Stimulated activated effector memory CD8-positive, alpha-beta T cell treated with anti-CD3 and anti-CD28 coated beads, Interleukin-12 subunit alpha, Interleukin-12 subunit beta, amount 100 ng/mL, for 72 hours (primary cell): ENCODE measurements at regions not wholly inside any gene's neighbourhood (a gene's known extent, or its start where the extent isn't known, plus 50 kb on each side); places are given as distances from the start of the nearest gene placed in this dataset.

Experiments
- ATAC-seq: fragments of 150-1000 bp; cut with Tn5 transposase; 2 replicates; pipeline ENCODE4 v1.10.0; 2021
- DNase-seq, 2 donors: peaks; one replicate each; pipeline ENCODE4 v3.0.0; 2021 to 2022; ENCODE audit warnings: low spot score in 2 of 2
- H3K27ac Mint-ChIP-seq: one replicate; pipeline ENCODE4 v1.8.0; 2022; ENCODE audit warnings: mild to moderate bottlenecking, mixed read lengths
- H3K36me3 Mint-ChIP-seq: one replicate; pipeline ENCODE4 v1.8.0; 2022; ENCODE audit warnings: mild to moderate bottlenecking, mixed read lengths
- H3K4me1 Mint-ChIP-seq: one replicate; pipeline ENCODE4 v1.8.0; 2022; ENCODE audit warnings: mixed read lengths
- H3K4me3 Mint-ChIP-seq: one replicate; pipeline ENCODE4 v1.8.0; 2022; ENCODE audit warnings: mild to moderate bottlenecking, mixed read lengths
- H3K9me3 Mint-ChIP-seq: one replicate; pipeline ENCODE4 v1.8.0; 2022; ENCODE audit warnings: mixed read lengths

DNA sequence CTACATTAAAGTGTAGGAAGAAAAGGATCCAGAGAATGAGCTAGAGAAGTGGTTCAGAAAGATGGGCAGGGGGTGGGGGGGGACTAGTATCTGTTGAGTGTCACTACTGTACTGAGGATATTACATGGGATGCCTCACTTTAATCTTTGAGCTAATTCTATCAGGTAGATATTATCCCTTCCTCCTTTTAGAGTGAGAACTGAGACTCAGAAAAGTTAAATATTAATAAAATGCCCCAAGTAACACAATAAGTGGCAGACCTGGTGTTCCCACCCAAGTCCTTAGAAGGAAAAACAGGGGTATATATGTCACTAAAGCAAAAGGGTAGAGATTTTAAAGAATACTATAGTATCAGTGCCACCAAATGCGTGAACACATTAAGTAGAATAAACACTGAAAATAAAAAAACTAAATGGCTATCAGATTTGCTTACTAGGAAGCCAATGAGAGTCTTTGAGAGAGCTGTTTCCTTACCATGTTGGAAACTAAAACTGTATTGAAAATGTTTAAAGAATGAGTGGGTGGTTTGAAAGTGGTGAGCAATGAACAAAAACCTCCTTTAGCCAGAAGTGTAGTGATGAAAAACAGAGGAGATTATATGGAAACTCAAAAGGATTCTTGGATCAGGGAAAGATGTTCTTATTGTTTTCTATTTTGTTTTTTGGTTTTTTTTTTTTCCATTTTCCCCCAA, 230.8 kb downstream of the BARHL2 start:
- H3K36me3 Mint-ChIP-seq, result no peaks in the 10 kb centered on the region
- H3K9me3 Mint-ChIP-seq, result no peaks in the 10 kb centered on the region
- ATAC-seq, result no peak

DNA sequence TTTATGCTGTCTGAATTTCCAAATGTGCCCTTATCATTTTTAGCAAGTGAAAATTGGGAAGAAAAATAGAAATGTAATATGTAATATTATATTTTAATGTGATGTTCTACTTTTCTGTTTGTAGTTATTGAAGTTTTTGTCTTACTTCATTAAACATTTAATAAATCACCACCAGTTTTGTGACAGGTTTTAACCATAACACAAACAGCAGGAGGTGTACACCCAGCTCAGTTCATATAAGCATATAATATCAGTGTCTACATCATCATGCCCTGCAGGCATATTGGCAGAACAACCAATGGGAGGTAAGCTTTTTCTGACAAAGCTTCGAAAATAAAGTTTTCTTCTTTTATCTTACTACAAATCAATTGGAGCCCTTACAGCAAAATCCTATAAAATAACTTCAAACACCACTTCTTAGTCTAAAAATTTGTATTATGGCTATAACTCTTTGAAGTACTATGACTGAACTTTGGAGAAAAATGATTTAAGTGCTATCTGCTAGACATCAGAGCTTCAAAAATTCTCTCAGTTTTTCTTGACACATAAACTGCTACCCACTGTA, 236.7 kb downstream of the BARHL2 start:
- Mint-ChIP-seq H3K9me3 (no peaks in the 10 kb centered on the region), H3K36me3 (no peaks in the 10 kb centered on the region), H3K4me3 (no peak overlapping the region), H3K27ac (no peak overlapping the region), H3K4me1 (no peaks in the 10 kb centered on the region)
- DNase-seq (no peak), ATAC-seq (no peak)

More for the DNA sequence above, 230.8 kb downstream of the BARHL2 start:
- Mint-ChIP-seq H3K4me3 (no peak overlapping the region), H3K27ac (no peak overlapping the region), H3K4me1 (no peaks in the 10 kb centered on the region)
- no peak for DNase-seq

DNA sequence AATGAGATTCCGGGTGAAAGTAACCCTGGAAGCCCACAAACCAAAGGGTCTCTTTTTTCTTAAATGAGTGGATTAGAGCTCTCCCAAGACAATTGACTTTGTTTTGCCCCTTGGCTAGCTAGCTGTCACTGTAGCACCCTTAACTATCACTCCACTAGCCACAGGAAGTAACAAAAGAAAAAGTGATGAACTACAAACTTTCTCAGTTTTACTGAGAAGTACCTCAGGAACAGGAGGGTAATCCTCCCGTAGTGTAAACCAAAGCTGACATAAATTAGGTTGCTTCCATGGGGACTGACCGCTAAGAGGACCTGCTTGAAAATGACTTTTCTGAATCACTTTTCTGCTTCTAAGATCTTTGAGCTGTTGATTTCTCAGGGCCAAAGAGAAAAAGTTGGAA, 240.1 kb downstream of the BARHL2 start:
- H3K4me1 Mint-ChIP-seq, result no peaks in the 10 kb centered on the region
- H3K27ac Mint-ChIP-seq, result no peak overlapping the region
- H3K4me3 Mint-ChIP-seq, result no peak overlapping the region
- no peaks in the 10 kb centered on the region for H3K36me3 Mint-ChIP-seq
- ATAC-seq, result no peak
- DNase-seq, result no peak
- no peaks in the 10 kb centered on the region for H3K9me3 Mint-ChIP-seq

DNA sequence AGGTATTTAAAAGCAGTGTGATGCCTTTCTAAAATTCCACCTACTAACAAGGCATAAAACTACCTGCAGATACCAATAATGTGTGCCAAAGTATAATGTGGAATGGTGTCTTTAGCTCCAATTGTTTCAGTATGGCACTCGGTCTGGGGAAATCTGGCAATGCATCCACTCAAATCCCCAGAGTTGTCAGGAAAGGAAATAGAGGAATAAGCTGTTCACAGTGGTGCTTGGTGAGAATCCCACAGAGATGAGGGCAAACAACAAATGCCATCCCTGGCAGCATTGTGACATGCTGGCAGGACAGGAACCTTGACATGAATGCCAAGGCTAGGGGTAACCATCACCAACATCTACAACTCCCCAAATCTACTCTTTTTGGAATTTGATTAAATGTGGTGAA, 240.7 kb downstream of the BARHL2 start:
- no peak overlapping the region for H3K4me3 Mint-ChIP-seq
- DNase-seq, result no peak
- H3K27ac Mint-ChIP-seq, result no peak overlapping the region
- H3K4me1 Mint-ChIP-seq, result no peaks in the 10 kb centered on the region
- H3K9me3 Mint-ChIP-seq, result no peaks in the 10 kb centered on the region
- no peak for ATAC-seq
- no peaks in the 10 kb centered on the region for H3K36me3 Mint-ChIP-seq

DNA sequence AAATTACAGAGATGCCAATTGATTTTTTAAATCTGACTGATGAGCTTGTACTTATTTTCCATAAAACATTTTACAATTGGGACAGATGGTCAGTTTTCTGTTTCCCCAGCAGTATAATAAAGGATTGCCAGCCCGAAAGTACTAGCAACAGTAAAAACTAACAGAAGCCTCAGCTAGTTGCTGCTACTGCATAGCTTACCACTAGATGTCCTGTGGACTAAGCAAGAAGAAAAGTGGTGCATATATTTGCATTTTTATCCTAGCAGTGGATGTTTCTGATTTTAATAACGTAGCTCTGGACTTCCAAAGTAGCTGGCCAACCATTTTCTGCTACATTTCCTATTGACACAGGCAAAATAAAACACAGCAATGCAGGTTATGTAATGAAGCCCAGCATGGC, 241.5 kb downstream of the BARHL2 start:
- Mint-ChIP-seq H3K9me3 (no peaks in the 10 kb centered on the region), H3K4me1 (no peaks in the 10 kb centered on the region), H3K27ac (no peak overlapping the region), H3K36me3 (no peaks in the 10 kb centered on the region), H3K4me3 (no peak overlapping the region)
- DNase-seq, result no peak
- ATAC-seq, result no peak

DNA sequence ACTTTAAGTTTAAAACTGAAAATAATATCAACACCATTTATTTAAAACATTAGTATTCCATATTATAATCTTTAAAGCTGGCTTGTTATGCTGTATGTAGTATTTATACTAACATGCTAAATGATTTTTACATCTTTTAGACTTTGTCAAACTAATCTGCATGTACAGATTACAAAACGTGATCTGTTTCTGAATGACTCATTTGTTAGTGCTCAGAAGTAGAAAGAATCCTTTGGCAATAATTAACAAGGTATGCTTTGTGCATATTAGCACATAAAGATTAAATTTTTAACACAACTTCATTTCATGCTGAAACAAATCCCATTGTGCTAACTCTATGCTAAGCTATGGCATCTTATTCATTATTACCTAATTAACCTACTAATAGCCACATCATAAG, 242.4 kb downstream of the BARHL2 start:
- no peaks in the 10 kb centered on the region for H3K4me1 Mint-ChIP-seq
- ATAC-seq (no peak), DNase-seq (no peak)
- no peak overlapping the region for H3K27ac Mint-ChIP-seq
- no peaks in the 10 kb centered on the region for H3K9me3 Mint-ChIP-seq
- H3K36me3 Mint-ChIP-seq, result no peaks in the 10 kb centered on the region
- H3K4me3 Mint-ChIP-seq, result no peak overlapping the region

DNA sequence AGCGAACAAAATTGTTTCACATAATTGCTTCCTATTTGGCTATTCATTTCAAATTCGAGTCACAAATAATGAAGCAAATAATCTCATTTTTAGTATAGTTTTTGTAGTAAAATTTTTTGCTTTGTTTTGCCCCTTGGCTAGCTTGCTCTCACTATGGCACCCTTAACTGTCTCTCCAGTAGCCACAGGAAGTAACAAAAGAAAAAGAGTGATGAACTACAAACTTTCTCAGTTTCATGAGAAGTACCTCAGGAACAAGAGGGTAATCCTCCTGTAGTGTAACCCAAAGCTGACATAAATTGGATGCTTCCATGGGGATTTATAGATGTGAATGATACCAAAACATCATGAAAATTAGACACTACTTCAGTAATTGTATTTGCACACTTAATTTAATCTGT, 242.9 kb downstream of the BARHL2 start:
- ATAC-seq, result no peak

DNA sequence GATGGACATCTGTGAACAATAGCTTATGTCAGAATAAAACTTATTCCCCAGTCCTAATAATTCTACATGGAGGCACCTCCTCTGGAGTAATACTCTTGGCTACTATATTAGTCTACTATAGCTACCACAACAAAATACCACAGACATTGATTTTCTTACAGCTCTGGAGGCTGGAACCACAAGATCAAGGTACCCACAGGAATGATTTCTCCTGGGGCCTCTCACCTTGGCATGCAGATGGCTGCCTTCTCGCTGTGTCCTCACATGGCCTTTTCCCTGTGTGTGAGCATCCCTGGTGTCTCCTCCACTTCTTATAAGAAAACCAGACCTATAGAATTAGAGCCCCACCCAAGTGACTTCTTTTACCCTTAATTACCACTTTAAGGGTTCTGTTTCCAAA, 244.3 kb downstream of the BARHL2 start:
- Mint-ChIP-seq H3K36me3 (no peaks in the 10 kb centered on the region), H3K27ac (no peak overlapping the region), H3K4me1 (no peaks in the 10 kb centered on the region), H3K4me3 (no peak overlapping the region), H3K9me3 (no peaks in the 10 kb centered on the region)
- no peak for ATAC-seq
- DNase-seq, result no peak

More for the DNA sequence above, 242.9 kb downstream of the BARHL2 start:
- Mint-ChIP-seq H3K27ac (no peak overlapping the region), H3K9me3 (no peaks in the 10 kb centered on the region), H3K36me3 (no peaks in the 10 kb centered on the region), H3K4me3 (no peak overlapping the region), H3K4me1 (no peaks in the 10 kb centered on the region)
- no peak for DNase-seq

DNA sequence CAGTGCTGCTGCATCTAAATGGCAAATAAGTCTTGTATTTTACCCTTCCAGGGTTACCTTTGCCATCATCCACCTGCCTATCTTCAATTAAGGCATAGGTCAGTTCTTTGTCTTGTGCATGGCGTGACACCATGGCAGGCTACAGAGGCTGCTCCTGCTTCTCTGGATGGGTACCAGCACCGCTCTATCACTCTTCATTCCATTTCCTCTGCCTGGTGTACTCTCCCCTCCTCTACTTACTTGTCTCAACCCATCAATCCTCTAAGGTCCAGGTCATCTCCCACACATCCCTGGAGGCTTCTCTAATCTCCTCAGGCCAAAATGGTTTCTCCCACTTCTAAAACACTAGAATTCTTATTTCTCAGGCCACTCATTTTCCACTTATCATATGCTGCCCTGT, 257.5 kb downstream of the BARHL2 start:
- DNase-seq (no peak), ATAC-seq (no peak)
- H3K36me3 Mint-ChIP-seq, result no peaks in the 10 kb centered on the region
- H3K4me1 Mint-ChIP-seq, result no peaks in the 10 kb centered on the region
- H3K9me3 Mint-ChIP-seq, result no peaks in the 10 kb centered on the region
- H3K4me3 Mint-ChIP-seq, result no peak overlapping the region
- no peak overlapping the region for H3K27ac Mint-ChIP-seq

DNA sequence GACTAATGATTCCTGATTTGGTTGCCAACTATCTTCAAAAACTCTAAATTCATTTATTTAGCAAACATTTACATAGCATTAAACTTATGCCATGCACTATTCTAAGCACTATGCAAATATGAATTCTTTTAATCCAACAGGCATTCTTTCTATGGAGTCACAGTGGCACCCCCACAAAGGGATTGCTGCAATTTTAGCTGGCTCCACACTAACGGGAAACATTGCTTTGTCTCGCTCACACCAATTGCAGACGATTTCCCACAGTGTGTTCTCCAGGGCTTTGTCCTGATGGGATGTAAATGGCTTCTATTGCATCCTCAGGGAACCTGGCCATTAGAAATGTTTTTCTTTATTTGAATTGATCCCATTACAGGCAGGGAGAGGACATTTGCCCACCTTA, 259.1 kb downstream of the BARHL2 start:
- ATAC-seq (no peak), DNase-seq (no peak)
- Mint-ChIP-seq H3K4me3 (no peak overlapping the region), H3K9me3 (no peaks in the 10 kb centered on the region), H3K27ac (no peak overlapping the region), H3K36me3 (no peaks in the 10 kb centered on the region), H3K4me1 (no peaks in the 10 kb centered on the region)

DNA sequence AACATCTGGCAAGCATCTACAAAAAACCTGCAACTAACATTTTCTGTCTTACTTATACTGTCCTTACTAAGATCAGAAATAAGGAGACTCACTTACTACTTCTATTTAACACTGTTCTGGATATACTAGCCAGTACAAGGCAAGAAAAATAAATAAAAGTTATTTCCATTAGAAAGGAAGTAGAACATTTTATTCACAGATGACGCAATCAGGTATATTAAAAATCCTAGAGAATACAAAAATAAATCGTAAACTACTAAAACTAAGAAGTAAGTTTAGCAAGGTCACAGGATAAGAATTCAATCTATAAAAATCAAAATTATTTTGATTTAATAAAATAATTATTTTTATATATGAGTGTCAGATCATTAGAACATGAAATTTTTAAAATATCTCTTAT, 264.6 kb downstream of the BARHL2 start:
- ATAC-seq, result no peak
- Mint-ChIP-seq H3K4me3 (no peak overlapping the region), H3K27ac (no peak overlapping the region), H3K4me1 (no peaks in the 10 kb centered on the region), H3K36me3 (no peaks in the 10 kb centered on the region), H3K9me3 (peaks cover 7% of the 10 kb centered on the region)
- no peak for DNase-seq

DNA sequence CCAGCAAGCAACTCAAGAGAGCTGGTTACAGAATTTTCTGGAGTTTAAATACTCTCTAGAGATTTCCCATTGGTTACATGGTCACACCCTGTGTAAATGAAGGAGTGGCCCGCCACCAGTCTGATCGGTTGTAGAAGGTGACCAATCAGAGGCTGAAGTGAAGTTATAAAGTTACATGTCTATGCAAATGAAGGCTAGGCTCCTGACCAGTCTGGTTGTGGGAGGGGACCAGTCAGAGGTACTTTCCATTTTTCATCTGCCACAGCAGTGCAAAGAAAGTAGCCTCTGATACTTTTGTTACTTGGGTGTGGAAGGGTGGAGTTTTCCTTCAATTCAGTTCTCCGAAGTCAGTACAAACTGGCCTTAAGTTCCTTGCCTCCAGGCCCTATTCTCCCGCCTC, 273.7 kb downstream of the BARHL2 start:
- ATAC-seq (no peak), DNase-seq (no peak)
- Mint-ChIP-seq H3K27ac (no peak overlapping the region), H3K36me3 (no peaks in the 10 kb centered on the region), H3K9me3 (peaks cover 2% of the 10 kb centered on the region), H3K4me1 (no peaks in the 10 kb centered on the region), H3K4me3 (no peak overlapping the region)

DNA sequence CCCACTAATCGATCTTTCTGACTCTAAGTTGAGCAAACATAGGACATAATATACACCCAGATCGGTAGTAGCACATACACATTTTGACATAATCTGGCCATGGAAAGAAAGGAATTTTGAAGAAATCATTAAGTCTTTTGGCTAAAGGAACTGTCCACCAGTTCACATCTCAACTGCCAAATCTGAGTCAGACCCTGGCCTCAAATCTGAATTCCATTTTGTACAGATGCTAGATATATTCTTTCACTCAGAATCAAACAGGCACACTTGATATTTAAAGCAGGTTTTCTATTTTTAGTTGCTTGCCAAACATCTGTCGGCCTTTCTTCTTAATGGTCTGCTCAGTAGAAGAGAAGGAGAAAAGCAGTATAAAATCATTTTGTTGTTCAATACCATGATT, 281.8 kb downstream of the BARHL2 start:
- Mint-ChIP-seq H3K36me3 (no peaks in the 10 kb centered on the region), H3K4me3 (no peak overlapping the region), H3K9me3 (no peaks in the 10 kb centered on the region), H3K27ac (no peak overlapping the region), H3K4me1 (no peaks in the 10 kb centered on the region)
- no peak for DNase-seq
- no peak for ATAC-seq

DNA sequence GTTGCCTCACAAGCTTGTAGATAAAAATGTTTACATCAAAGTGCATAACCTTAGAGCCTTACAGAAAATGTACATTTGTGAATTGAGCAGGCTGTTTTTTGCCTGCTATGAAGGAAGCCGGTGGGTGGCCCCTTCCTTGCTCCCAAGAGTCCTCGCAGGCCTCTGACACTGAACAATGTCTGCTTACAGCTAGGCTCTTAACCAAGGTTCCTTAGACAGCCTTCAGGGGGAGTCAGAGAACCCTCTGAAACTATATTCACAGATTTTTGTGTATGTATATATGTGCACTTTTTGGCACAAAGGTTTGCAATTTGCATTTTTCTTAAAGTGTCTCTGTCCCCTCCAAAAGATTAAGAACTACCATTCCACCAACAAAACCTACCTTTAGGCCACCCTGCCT, 282.6 kb downstream of the BARHL2 start:
- H3K27ac Mint-ChIP-seq, result no peak overlapping the region
- no peaks in the 10 kb centered on the region for H3K4me1 Mint-ChIP-seq
- ATAC-seq, result no peak
- H3K36me3 Mint-ChIP-seq, result no peaks in the 10 kb centered on the region
- H3K9me3 Mint-ChIP-seq, result peaks cover 2% of the 10 kb centered on the region
- DNase-seq, result no peak
- no peak overlapping the region for H3K4me3 Mint-ChIP-seq

DNA sequence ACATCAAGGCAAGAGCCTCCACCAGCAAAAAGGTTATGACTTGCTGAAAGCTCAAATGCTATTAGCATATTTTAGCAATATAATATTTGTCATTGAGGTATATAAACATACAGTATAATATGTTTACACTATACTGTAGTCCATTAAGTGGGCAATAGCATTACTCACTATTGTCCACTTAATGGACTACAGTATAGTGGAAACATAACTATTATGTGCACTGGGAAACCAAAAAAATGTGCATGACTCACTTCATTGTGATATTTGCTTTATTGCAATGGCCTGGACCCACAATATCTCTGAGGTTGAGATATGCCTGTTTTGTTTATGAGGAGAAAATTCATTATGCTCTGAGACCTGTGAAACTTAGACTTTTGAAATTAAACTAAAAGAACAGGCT, 300.0 kb downstream of the BARHL2 start:
- DNase-seq (no peak), ATAC-seq (no peak)
- no peak overlapping the region for H3K27ac Mint-ChIP-seq
- no peaks in the 10 kb centered on the region for H3K4me1 Mint-ChIP-seq
- no peak overlapping the region for H3K4me3 Mint-ChIP-seq
- no peaks in the 10 kb centered on the region for H3K36me3 Mint-ChIP-seq
- no peaks in the 10 kb centered on the region for H3K9me3 Mint-ChIP-seq

DNA sequence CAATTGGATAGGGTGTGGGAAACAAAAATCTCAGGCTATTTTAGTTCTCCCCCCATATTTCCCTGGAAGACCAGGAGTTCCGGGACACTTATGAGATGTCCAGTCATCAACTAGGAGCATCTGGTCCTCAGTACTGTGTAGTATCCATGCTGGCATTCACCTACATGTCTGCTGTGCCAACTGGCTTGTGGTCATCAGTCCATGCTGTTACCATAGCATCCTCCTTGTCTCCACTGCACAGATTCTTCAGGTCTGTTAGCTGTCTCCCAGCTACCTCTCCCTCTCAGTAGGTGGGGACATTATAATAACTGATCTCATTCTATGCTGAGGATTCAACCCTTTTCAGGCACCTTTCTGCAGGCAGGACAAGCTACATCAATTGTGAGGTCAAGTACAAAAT, 302.9 kb downstream of the BARHL2 start:
- no peaks in the 10 kb centered on the region for H3K36me3 Mint-ChIP-seq
- H3K9me3 Mint-ChIP-seq, result no peaks in the 10 kb centered on the region
- H3K27ac Mint-ChIP-seq, result no peak overlapping the region
- no peak for DNase-seq
- ATAC-seq, result no peak
- no peak overlapping the region for H3K4me3 Mint-ChIP-seq
- no peaks in the 10 kb centered on the region for H3K4me1 Mint-ChIP-seq

DNA sequence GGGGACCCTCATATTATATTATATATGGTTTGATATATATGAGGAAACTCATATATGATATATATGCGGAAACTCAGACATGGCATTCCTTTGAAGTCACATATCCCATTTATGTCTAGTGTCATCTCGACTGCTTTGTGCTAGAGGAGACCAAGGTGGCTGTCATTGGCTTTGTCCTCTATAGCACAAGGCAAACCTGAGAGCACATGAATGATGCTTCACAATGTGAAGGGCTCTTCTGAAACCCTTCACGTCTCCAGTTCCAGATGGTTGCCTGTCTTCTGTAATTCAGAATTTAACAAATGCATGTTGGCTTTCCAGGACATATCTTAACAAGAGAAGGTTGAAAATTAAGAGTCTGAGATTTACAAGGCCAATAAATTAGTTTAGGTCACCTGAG, 303.6 kb downstream of the BARHL2 start:
- H3K27ac Mint-ChIP-seq, result no peak overlapping the region
- ATAC-seq (no peak), DNase-seq (no peak)
- no peaks in the 10 kb centered on the region for H3K9me3 Mint-ChIP-seq
- no peaks in the 10 kb centered on the region for H3K4me1 Mint-ChIP-seq
- H3K36me3 Mint-ChIP-seq, result no peaks in the 10 kb centered on the region
- no peak overlapping the region for H3K4me3 Mint-ChIP-seq
